ENCODE measurements at regions not wholly inside any gene's neighbourhood (a gene's known extent, or its start where the extent isn't known, plus 50 kb on each side); places are given as distances from the start of the nearest gene placed in this dataset.

DNA sequence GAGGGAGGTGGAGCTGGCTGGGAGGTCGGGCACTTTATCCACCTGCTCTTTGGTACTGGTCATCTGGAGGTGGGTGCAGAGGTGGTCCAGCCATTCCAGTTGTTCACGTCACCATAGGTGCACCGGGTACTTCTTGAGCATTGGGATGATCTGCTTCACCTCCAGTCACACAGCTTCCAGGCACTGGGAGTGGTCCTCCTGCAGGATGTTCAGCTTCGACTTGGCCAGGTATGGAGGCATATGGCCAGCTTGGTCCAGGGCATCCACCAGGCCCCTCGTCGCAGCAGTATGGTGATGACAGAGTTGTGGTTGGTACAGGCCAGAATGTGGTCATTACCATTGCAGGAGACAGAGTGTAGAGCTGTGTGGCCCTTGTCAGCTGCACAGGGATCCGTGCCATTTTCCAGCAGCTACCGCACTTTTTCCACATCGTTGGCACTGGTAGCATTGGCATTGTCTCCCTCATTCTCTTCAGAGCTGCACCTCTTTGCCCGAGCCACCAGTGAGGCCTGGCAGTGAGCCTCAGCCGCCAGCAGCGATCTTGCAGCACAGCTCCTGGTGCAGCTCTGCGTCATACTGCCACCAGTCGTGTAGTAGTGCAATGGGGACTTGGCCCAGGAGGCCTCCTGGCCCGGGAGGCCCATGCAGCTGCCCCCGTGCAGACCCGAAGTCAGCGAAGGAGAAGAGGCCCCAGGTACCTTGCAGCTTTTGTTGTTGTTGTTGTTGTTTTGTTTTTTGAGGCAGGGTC is 150.9 kb downstream of the ZNF22 start:
- Histone ChIP-seq H3K9me3 (replicated peaks in 1 of 3) (no peaks in the 10 kb centered on the region), H3K4me3 (no peak overlapping the region), H3K27me3 (no peaks in the 10 kb centered on the region), H3K36me3 (replicated peaks in 1 of 2) (no peaks in the 10 kb centered on the region), H3K27ac (no peak overlapping the region), H3K4me1 (replicated peaks in 1 of 2) (no peaks in the 10 kb centered on the region)
- 85 to 94% (median 87%) methylated on average over 5 to 18 of the region's 18 CpGs for WGBS, 4 donors
- TF ChIP-seq CTCF (IDR thresholded peaks at IDR 0.05) (no peak), POLR2A (IDR thresholded peaks at IDR 0.05) (no peak)
- intact Hi-C loops (cut with DNase I): no loop called here
- DNase-seq: no peak

- Histone ChIP-seq H3K36me3 (replicated peaks in 1 of 2) (no peaks in the 10 kb centered on the region), H3K27me3 (no peaks in the 10 kb centered on the region), H3K9me3 (replicated peaks in 1 of 3) (no peaks in the 10 kb centered on the region), H3K4me3 (no peak overlapping the region), H3K4me1 (replicated peaks in 1 of 2) (no peaks in the 10 kb centered on the region), H3K27ac (no peak overlapping the region)
- WGBS, 4 donors: 71 to 86% (median 80%) methylated on average over 3 of the region's 3 CpGs
- no peak for DNase-seq
- TF ChIP-seq CTCF (IDR thresholded peaks at IDR 0.05): no peak
- TF ChIP-seq POLR2A (IDR thresholded peaks at IDR 0.05): no peak
- intact Hi-C loops (cut with DNase I): no loop called here
These were observed 152.0 kb downstream of the ZNF22 start for GRCh38 chr10:45152726-45153125.

GRCh38 chr10:45154502-45154901 is 153.8 kb downstream of the ZNF22 start:
- 77 to 89% (median 84%) methylated on average over 3 of the region's 3 CpGs for WGBS, 4 donors
- DNase-seq: no peak
- Histone ChIP-seq H3K36me3 (replicated peaks in 1 of 2) (no peaks in the 10 kb centered on the region), H3K4me3 (no peak overlapping the region), H3K4me1 (replicated peaks in 1 of 2) (no peaks in the 10 kb centered on the region), H3K9me3 (replicated peaks in 1 of 3) (no peaks in the 10 kb centered on the region), H3K27me3 (no peaks in the 10 kb centered on the region), H3K27ac (no peak overlapping the region)
- TF ChIP-seq CTCF (IDR thresholded peaks at IDR 0.05) (no peak), POLR2A (IDR thresholded peaks at IDR 0.05) (no peak)
- intact Hi-C loops (cut with DNase I): no loop called here

- H3K36me3 ChIP-seq (replicated peaks in 1 of 2): no peaks in the 10 kb centered on the region
- no peaks in the 10 kb centered on the region for H3K27me3 ChIP-seq
- H3K4me3 ChIP-seq: no peak overlapping the region
- H3K9me3 ChIP-seq (replicated peaks in 1 of 3): no peaks in the 10 kb centered on the region
- TF ChIP-seq CTCF (IDR thresholded peaks at IDR 0.05): no peak
- no peak for TF ChIP-seq POLR2A (IDR thresholded peaks at IDR 0.05)
- H3K4me1 ChIP-seq (replicated peaks in 1 of 2): no peaks in the 10 kb centered on the region
- H3K27ac ChIP-seq: no peak overlapping the region
- 84 to 96% (median 88%) methylated on average over 5 of the region's 5 CpGs for WGBS, 4 donors
- no peak for DNase-seq
- intact Hi-C loops (cut with DNase I): no loop called here
These were observed 155.1 kb downstream of the ZNF22 start for GRCh38 chr10:45155784-45156183.
